GM21515 (cell line): ENCODE measurements at regions not wholly inside any gene's neighbourhood (a gene's known extent, or its start where the extent isn't known, plus 50 kb on each side); places are given as distances from the start of the nearest gene placed in this dataset.

Experiments
- ATAC-seq: cut with Tn5 transposase; IDR thresholded peaks from one replicate; pipeline ENCODE4 v1.9.1; 2021; ENCODE audit not compliant: unreplicated experiment

DNA sequence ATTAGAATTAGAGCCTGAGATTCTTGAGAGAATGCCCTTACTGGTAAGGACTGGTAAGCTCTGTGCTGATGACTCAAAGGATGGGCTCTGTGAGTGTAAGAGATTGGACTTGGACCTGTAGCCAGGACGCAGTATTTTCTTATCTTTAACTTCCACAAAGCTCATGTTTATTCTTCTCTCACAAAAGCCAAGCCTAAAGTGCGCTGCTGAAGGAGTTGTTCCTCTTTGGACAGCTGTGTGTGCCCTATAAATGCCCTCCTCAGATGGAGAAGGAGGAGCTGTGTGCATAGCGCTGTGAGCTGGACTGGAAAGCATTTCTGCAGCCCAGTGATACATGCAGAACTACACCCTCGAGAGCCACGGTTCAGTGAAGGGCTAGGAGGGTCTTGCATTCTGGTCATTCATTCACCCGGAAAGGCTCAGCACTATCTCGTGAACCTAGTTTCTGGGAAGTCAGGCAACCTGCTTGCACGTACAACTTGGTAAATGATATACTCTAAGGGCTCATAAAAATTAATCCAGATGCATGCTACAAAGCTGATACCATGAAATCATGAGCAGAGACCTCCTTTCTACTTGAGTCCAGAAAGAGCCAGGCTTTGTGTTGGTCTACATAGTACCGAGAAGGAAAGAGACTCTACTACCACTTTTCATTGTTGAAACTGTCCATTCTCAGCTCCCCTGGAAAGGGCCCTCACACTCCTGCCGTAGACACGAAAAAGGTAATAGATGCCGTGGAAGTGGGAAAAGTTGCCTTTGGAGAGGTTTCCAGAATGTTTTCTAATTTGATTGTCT, 103.0 kb upstream of the TBL1XR1 start:
- ATAC-seq: peak; percentile 76

DNA sequence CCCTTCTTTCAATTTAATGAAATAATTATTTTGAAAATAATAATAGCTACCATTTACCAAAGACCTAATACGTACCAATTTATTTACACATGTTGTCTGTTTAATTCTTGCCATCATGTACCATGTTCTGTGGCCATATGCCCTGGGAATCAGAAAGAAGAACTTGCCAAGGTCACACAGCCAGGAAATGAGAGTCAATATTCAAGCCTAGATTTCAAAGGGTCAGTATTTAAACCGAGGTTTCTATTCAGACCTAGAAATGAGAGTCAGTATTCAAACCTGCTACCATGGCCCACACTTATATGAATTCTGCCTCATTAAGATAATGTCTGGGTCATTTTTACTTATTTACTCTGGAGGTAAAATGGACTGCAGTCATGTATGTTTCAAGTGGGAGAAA, 103.6 kb upstream of the TBL1XR1 start:
- no peak for ATAC-seq

DNA sequence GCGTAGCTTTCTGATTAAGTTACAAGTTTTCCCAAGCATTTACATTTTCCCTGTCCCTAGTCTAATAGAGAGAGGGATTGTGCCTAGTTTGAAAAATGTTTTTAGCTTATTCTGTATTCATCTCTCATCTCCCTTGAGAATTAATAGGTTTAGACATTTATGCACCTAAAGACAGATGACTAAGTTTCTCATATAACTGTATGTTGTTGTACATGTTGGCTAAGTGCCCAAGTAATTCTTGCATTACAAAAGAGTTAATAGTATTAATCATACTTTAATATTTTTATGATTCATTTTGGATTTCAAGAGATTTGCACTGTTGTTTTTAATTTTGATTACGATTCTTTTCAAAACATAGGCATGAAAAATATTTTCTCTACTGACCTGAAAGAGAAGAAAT, 109.0 kb upstream of the TBL1XR1 start:
- ATAC-seq: no peak

DNA sequence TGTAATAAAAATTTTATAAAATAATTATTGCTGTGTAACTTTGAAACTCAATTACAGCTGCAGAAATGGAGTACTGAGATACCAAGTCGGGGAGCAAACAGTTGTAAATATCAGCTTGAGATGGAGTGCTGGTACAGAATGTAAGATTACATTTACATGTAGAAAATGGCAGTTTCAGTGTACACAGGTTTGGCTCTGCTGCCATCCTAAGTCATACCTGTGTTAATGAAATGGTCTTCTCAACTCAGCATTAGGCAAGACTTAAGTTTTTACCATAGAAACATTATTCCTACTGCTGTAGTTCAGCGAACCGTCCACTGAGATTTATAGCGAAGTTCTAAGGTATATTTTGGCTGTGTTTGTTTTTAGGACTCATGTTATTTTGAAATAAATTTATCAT, 110.1 kb upstream of the TBL1XR1 start:
- no peak for ATAC-seq

DNA sequence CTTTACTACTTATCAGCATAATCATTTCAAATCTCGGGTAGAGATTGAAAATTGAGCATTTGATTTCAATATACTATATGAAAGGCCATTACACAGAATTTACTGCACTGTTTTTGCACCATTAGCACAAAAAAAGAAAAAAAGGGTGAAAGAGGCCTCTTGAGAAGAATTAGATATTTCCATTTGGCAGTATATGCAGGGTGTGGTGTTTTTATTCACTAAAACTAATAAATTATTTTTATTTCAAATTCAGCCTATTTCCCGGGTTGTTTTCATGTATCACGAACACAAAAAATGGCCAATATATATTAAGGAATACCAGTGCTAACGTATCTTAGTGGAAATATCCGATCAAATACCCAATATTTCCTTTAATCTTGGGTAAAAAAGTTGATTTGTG, 110.5 kb upstream of the TBL1XR1 start:
- ATAC-seq: no peak

DNA sequence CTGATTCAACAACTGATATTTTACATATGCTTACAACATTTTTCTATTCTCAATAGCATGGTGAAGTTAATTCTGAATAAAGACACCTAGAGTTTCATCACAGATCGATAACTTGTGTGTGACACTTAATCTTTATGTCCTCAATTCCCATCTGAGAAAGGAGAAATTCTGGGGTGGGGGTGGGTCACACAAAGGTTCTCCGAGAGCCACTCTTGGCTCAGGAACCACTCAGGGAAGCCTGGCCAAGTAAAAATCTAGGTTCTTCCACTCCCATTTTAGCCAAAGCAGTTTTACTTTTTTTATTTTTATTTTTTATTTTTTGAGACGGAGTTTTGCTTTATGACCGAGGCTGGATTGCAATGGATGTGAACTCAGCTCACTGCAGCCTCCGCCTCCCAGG, 111.0 kb upstream of the TBL1XR1 start:
- ATAC-seq: no peak

DNA sequence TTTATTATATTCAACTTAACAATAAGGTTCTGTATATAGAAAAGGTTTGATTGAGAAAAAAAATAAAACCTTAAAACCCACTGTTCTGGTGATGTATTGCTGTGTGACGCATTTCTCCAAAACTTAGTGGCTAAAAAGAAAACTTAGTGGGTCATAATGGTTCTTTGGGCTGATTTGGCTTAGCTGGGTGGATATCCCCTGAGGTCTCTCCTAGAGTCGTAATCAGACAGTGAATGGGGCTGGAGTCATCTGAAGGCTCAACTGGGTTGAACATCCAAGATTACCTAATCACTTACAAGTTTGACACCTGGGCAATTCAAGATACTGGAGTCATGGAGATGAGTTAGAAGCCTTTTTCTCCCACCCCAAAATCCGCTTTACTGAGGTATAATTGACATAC, 111.6 kb upstream of the TBL1XR1 start:
- no peak for ATAC-seq

DNA sequence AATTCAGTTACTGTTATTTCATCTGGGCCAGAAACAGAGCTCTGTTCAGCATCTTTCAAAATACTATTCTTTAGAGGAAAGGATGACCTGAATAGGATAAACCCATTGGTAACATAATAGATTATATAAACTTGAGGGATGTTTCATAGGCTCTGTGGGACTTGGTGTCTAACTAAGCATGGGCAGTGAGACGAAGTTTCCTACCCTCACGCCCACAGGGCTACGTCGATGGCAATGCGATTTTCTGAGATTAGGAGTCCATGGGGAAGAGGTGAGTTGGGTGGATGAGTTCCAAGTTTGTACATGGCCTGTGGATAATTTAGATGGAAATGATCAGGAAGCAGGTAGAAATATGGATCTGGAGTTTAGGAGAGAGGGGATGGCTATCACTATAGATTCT, 115.2 kb upstream of the TBL1XR1 start:
- no peak for ATAC-seq

DNA sequence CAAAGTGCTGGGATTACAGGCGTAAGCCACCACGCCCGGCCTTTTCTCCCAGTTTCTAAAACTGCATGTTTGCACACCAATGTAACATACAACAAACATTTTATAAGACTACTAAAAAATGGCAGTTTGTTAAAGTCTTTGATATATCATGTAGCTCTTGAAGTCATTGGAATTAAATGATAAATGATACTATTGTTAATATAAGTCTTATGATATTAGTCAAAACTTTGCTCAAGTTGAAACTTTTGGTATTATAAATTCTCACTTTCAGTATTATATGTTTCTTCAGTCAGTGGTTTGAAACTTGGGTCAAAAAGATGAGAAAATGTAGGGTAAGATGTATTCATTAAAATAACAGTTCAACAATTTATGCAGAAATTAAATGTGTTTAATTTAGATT, 117.6 kb upstream of the TBL1XR1 start:
- ATAC-seq: no peak

DNA sequence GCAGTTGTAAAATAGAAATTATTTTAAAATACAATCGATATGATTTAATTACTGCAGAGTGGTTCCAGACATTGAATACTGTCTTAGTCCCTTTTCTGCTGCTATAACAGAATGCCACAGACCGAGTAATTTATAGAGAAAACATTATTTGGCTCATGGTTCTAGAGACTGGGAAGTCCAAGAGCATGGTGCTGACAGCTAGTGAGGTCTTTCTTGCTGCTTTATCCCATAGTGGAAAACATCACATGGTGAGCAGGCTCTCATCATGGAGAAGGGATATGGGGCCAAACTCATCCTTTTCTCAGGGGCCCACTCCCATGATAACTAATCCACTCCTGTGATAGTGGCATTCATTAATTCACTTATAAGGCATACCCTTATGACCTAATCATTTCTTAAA, 120.0 kb upstream of the TBL1XR1 start:
- ATAC-seq: no peak

DNA sequence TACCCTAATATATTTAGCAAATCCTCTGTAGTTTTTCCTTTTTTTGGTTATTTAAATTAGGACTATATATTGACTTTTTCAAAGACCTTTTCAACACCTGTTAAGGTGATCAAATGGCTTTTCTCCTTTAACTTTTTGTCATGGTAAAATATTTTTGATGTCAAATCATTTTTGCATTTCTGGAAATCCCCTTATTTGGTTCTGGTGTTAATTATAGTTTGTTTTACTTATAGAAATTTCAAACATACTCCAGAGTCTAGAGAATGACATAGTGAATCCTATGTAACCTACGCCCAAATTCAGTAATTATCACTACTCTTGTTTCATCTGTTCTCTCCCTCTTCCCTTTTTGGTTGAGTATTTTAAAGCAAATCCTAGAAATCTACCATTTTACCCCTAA, 121.3 kb upstream of the TBL1XR1 start:
- no peak for ATAC-seq

DNA sequence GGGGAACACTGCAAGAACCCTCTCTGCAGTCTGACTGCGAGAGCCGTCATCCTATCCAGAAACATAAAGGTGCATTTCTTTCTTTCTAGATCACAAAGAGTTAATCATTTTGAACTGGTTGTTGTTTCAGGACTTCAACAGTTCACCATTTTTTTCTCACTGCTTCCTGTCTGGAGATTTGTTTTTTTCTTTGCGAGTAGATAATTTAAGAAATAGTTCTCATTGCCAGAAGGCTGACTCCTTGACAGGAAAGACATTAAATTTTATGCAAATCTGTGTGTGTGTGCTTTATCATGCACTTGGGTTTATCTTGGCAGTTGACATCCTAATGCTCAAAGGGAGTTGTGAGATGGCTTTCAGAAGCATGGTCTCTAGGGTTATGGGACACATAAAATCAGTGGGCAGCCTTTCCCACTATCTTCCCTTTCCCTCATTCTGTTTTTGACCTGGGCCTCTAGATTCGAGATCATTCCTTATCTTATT, 123.5 kb upstream of the TBL1XR1 start:
- peak; percentile 45 for ATAC-seq

DNA sequence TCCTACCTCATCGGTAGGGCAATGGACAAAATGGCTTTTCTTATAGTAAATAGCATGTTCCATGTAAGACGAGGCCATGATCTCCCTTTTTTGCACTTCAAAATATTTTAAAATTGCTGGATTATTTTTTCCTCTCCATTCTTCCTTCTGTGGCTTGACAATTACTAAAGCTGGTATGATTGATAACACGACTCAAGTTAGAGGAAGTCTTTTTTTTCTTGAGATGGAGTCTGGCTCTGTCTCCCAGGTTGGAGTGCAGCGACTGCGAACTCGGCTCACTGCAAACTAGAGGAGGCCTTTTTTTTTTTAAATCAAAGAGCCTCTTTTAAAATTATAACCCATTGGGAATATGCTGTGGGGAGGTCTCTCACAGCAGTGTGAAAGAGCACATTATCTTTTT, 124.5 kb upstream of the TBL1XR1 start:
- ATAC-seq: no peak

DNA sequence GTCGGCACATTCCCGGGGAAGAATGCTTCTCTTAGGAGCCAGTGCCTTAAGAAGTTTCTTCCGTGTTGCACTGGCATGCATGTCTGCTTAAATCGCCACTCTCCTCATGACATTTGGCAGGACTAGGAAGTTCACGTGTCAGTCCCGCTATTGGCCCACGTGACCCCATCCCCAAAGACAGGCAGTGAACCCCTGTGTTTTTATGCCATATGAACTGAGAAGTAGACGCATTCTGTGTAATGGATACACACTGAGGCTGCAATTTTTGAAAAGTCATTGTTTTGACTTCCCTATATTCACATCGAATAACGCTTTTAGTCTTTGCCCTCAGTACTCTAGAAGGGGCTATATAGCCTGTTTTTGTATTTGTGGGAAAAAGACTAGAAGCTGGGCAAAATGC, 125.6 kb upstream of the TBL1XR1 start:
- ATAC-seq: no peak

DNA sequence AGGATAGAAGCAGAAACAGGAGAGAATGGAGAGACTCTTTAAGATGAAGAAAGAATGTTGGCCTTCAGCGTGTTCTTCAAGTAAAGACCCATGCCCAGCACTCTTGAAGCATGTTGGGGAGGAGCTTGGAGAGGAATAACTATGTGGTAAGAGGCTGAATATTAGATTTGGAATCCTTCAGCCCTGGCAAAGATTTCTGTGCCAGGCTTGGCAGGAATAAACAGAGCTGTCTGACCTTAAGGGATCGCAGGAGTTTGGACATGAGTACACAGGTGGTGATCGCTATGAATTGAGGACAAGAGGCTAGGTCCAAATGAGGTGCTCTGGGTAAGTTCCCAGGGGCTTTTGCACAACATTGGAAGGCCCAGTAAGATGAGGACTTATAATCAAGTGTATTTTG, 132.6 kb upstream of the TBL1XR1 start:
- ATAC-seq: no peak

DNA sequence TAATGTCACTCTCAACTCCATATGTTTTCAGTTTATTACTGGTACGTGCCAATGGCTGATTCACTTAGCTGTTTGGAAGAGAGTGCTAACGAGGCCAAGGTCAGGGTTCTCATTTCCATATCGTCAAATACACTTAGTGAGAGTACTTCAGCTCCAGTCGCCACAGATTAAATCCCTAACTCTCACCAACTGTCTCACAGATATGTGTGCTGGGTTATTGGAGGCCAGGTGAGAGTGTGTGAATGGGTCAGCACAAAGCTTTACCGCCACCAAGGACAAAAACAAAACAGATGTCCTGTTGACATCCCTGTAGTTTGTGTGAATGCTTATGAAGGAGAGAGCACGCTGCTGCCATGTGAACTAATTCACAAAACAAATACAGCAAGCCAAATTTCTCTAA, 133.5 kb upstream of the TBL1XR1 start:
- no peak for ATAC-seq

DNA sequence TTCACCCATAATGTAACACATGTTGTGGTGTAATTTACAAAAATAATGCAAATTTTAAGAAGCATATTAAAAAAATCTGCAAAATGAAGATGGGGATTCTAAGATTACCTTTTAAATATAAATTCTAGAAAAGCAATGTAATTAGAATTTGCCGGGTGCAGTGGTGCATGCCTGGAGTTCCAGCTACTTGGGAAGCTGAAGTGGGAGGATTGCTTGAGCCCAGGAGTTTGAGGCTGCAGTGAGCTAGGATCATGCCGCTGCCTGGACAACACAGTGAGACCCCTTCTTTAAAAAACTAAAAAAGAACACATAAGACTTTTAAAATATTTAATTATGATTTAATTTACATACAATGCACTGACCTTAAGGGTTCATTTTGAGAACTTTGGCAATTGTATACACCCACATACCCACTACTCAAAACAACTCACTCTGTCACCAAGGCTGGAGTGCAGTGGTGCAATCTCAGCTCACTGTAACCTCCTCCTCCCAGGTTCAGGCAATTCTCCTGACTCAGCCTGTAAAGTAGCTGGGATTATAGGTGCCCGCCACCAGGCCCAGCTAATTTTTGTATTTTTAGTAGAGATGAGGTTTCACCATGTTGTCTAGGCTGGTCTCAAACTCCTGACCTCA, 134.0 kb upstream of the TBL1XR1 start:
- ATAC-seq: no peak

DNA sequence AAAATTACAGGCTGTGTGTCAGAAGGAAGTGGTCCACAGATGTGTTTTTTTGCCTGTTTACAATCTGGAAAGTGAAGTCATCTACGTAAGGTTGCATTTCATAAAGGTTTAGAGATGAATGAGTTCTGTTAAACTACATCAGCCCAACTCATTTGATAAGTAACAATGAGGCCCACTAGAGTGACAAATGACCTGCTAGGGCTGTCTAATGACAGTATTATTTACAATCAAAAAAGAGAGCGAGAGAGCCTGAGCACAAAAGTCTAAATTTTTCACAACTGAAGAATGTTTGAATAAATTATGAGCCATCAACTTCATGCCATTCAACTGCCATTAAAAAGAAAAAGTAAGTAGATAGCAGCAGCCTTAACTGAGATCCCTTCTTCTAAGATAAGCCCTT, 135.7 kb upstream of the TBL1XR1 start:
- ATAC-seq: no peak

DNA sequence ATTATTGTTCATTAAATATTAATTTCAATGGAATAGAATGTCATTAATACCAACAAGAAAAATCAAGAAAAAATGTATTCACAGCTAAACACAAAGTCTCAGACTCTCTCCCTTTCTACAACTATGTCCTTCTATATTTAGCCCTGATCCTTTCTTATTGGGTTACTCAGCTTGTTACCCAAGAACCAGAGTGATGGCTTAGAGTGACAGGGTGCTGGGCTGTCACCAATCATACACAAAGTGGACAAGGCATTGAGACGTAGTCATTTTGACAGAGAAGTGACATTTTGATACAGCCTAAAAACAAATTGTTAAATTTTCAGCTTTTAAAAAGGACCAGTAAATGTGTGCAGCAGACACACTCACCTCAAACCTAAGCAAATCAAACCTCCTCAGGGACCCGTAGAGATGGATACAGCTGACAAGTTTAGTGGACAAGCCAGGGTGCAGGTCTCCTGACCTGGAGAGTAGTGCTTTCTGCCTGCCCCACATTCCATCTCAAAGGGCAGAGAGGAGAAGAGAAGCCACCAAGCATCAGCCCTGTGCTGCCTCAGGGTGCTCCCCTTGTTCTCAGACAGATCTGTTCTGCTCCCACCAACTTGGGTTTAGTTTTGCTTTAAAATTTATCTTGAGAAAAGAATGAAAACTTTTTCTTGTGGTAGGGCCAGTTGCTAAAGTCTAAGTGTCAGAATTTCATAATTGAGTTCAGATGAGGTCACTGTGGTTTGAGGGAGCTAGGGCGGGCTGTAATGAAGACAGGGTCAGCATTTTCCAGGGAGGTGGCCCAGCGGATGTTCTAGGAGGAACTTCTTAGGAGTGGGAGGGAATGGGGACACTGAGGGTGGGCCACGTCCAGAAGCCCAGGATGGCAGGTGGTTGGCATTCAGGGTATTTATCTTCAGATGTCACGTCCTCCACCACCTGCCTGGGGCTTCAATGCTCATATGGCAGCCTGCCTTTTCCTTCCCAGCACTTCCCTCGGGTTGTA, 136.5 kb upstream of the TBL1XR1 start:
- ATAC-seq: no peak

DNA sequence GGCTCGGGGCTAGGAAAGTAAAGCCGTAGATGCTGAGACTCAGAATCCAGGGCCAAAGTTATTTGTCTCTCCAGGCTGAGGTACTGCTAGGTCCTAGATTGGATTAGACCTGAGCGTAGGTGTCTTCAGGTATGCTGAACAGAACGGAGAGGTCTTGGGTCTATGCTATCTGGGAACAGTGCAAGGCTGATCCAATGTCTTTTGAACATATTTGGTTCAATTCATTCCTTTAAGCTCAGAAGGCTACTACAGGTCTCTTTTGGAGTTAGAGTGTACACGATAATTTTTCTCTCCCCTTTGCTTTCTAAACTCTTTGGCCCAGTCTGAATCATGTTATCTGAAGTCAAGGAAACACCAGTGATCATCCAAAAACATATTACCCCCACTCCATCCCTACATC, 137.5 kb upstream of the TBL1XR1 start:
- no peak for ATAC-seq

DNA sequence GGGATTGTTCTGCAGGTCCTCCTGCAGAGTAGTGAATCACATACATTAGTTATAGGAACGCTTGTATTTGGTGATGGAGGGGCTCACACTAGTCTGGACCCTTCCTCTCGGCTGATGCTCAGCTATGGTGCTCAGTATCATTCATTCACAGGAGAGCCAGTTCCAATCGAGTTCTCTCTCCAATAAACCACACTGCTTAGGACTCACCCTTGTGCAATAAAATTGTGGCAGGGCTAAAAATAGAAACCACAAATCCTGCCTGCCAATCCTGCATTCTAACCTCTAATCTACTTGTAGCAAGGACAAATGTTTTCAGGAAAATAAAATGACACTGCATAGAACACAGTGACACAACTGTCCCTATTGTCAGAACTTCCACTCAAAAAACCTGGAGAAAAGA, 138.4 kb upstream of the TBL1XR1 start:
- ATAC-seq: no peak
